ENCODE measurements at regions not wholly inside any gene's neighbourhood (a gene's known extent, or its start where the extent isn't known, plus 50 kb on each side); places are given as distances from the start of the nearest gene placed in this dataset.
"Not testable (repeated sequence)": the region's sequence is repeated elsewhere in the genome, so short reads cannot be mapped to it uniquely, and the experiment has no call there.

DNA sequence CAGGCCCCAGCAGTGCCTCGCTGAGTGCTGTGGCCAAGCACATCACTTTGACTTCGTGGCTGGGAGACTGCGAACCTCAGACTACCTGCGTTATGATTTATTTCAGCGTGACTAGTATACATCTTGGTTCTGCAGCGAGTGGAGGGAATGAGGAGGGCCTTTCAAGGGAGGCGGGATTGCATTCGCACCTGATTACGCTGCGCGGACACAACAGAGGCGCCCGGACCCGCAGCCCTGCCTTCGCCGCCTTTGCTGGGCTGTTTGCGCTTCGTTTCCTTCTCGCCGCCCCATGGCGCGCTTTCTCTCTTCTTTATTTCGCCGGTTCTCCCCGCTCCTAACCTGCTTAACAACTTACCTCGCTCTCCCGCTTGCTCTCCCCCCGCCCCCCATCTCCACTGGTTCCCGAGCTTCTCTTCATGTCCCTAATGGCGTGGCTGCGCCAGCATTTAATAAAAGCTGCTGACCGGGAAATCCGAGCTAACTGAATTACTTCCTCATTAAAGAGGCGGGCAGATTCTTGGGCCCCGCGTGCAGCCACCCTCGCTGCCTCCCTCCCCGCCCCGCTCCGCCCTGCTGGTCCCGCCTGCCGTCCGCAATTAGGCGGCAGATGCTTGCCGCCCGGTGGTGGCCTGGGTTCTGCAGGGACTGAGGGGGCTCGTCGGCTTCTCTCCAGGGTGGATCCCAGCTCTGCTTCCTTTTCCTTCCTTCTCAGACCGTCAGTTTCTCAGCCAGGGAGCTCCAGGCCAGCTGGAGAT lies 257.6 kb upstream of the SDK2 start:
- peak; percentile 33 for DNase-seq

DNA sequence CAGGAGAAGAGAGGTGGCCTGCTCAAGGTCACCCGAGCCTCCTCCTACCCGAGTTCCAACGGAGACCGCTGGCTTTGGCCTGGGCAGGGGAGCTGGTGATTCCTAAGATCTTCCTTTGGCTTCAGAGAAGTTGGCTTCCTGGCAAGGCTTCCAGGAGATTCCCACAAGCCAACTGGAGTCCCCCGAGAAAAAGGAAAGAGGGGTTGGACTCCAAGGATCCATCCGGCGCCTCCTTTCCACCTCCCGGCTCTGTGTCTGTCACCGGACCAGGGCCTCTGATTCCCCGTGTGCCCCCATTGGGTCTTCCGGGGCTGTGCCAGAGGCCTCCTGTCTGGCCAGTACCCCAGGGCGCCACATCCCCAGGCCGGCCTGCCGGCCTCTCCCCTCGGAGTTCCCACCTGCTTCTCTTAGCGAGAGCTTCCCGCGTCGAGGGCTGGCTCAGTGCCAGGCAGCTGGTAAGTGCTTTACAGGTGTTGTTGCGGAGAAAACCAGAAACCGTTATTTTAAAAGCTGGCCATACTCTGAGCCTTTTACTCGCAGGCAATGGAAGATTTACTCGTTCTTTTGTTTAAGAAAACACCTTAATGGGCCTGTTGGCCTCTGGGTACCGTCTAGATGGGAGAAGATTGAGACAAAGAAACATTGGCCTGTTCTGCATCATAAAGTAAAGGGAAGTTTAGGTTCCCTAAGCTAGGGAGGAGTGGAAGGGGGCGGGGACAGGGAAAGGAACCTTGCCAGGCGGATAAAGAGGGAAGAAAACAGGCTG lies 258.4 kb upstream of the SDK2 start:
- DNase-seq = no peak

DNA sequence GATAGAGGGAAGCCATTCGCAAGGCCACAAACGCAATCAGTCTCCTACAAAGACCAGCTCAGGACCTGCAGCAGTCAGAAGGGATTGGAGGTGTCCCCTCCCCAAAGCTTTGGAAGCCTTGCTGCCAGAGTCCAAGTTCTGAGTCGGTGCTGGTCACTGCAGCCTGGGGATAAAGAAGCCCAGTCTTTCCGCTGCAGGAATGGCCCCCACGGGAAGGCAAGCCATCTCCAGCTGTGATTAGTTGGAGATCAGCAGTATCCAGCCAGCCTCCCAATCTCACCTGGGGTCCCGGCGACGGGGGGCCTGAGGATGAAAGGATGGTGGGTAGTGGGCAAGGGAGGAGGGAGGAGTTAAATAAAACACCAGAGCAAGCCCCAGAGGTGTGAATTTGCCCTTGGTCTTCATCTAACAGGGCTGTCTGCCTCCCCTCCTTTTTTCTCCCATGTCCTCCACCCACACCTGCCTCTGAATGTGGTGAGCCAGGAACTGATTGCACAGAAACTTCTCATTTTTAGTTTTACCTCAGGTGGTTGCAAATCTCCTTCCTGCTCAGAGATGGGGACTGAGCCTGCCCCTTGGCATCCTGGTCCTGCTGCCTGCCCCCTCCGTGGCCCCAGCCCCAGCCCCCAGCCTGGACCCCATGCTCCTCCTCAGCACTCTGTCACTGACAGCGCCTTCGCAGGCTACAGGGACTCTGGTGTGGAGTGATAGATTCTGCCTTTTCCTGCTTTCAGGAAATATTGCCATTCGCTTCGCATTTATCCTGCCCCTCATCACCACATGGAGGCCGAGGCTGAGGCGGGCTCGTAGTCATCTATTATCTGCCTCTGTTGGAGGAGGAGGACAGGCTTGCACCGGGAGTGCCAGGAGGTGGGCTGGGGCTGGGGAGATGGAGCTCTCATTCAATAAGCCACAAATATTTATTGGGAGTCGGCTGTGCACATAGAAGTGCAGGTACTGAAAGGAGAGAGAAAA lies 262.9 kb upstream of the SDK2 start:
- DNase-seq = no peak

DNA sequence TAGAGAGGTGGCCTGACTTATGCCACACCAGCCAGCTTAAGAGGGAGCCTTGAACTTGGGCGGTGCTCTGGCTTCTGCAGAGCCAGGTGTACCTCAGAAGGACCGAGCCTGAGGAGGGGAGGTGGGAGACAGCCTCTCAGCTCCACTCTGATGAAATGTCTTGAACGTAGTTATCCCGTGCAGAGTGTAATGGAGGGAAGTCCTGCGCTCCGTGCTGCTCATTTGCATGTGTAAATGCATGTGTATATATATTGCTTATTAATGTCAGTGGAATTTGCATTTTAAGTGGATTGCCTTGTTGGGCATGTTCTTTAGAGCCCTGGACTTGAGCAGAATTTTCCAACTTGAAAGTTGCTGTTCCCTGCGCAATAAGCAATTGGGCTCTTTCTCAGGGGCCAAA lies 264.9 kb upstream of the SDK2 start:
- DNase-seq = no peak

DNA sequence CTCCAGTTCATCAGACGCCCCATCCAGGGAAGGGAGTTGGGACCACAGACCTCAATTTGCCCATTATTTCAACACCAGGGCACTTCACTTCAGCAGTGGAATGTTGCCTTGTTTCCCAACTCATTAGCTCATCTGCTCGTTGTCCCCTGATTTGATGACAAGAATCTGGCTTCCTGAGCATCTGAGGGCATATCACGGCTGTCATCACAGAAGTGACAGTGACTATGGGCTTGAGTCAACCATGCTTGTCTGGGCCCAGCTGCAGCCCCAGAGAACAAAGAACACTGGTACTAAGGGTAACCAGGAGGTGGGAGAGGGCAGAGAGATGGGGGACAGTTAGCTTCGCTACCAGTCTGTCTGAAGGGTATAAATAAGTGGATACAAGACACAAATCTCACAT lies 266.0 kb upstream of the SDK2 start:
- DNase-seq = no peak

DNA sequence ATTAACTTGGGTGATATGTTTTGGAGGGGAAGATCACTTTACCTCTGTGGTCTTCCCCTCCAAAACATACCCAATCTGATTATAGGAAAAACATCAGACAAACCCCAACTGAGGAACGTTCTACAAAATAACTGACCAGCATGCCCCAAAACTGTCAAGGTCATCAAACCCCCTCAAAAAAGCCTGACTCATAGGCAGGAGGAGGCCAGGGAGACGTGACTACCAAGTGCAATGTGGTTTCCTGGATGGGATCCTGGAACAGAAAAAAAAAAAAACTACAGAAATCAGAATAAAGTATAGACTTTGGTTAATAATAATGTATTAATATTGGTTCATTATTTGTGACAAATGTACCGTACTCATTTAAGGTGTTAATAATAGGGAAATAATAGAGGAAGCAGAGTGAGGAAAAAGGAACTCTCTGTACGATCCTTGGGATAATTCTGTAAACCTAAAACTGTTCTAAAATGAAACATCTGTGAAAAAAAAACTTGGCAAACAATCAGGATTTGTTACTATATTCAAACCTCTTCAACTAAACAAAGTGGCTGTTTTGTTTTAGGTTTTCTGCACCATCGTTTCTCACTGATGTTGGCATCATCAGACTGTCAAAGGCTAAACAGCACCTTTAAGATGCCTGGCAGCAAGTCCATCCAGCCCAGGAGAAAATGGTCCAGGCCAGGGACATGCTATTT lies 266.7 kb upstream of the SDK2 start:
- DNase-seq = no peak

DNA sequence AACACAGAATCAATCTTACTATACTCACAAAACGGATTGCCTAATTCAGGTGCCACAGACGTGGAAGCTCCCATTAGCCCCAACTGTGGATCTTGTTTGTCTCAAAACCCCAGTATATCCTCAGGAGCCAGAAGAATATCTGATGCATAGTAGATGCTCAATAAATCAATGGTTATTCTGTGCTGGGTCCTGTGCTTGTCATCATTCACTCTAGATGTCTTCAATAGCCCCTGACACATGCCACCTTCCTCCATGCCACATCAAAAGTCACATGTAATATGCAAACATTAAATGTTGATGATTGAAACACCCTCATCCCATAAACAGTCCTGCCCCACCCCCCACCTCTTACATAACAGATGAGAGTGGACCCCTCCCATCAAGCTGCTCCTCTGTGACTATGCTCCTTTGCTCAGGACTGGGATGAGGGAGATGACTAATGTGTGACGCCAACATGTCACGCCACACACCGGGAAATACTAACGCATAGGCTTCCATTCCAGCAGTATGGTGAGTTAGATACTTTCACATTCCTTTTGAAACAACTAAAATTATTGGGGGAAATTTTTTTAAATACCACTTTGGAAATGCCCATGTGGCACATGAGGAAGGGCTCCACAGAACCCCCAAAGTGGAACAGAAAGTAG lies 267.6 kb upstream of the SDK2 start:
- no peak for DNase-seq

DNA sequence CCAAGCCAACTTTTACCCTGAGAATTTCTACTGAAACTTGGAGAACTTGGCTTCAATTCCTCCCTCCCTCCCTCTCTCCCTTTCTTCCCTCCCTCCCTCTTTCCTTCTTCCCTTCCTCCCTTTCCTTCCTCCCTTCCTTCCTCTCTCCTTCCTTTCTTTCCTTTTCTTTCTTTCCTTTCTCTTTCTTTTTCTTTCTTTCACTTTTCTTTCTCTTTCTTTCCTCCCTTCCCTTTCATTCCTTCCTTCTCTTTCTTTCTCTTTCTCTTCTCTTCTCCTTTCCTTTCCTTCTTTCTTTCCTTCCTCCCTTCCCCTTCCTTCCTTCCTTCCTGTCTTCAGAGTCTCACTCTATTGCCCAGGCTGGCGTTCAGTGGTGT lies 268.1 kb upstream of the SDK2 start:
- no peak for DNase-seq

DNA sequence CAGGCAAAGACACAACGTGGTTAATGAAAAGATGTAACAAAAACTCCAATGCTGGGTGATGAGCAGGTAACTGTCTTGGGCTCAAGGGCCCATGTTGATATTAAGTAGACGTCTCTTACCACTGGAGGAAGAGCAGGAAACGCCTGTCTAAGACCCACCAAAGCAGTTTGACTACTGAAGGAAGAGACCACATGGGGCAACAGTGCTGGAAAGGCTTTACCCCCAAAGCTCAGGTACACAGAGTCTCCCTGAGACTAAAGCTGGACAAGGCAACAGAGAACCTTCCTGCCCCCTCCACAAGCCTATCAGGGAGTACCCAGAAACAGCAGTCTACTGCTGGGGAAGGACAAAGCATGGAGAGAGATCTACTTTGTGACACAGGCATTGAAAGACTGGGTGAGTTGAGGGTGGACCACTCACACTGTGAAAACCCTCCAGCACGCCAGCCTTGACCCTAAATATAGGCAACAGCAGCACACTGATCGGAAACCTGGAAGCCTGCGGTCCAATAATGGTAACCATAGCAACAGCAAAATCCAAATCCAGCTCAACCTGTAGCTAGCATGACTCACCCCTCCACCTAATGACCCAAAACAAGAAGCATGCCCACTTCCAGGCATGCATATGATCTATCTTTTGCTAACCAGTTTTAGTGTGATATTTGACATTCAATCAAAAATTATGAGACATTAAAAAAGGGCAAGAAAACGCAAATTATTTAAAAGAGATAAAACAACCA lies 270.5 kb upstream of the SDK2 start:
- DNase-seq = no peak

DNA sequence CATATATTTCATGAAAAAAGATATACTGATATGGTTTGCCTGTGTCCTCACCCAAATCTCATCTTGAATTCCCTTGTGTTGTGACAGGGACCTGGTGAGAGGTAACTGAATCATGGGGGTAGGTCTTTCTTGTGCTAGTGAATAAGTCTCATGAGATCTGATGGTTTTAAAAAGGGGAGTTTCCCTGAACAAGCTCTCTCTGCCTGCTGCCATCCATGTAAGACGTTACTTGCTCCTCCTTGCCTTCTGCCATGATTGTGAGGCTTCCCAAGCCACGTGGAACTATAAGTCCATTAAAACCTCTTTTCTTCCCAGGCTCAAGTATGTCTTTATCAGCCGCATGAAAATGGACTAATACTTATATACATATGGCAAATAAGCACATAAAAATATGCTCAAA lies 274.8 kb upstream of the SDK2 start:
- not testable (repeated sequence) for DNase-seq

DNA sequence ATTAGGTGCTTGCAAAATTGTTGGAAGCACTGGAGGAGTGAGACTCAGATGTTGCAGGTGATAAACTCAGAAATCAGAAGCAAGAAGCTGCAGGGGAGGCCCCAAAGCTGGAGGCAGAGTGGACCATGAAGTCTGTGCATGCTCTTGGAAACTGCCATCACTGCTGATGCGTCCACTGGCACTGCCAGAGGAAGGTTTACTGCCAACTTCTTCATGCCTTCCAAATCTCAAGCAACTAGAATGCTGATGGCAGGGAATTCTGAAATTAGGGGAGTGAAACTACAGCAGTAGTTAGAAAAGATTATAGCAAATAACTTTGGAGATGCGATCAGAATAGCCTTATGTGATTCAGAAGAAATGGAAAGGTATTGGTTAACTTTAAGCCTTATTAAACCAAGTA lies 277.1 kb upstream of the SDK2 start:
- DNase-seq = no peak

DNA sequence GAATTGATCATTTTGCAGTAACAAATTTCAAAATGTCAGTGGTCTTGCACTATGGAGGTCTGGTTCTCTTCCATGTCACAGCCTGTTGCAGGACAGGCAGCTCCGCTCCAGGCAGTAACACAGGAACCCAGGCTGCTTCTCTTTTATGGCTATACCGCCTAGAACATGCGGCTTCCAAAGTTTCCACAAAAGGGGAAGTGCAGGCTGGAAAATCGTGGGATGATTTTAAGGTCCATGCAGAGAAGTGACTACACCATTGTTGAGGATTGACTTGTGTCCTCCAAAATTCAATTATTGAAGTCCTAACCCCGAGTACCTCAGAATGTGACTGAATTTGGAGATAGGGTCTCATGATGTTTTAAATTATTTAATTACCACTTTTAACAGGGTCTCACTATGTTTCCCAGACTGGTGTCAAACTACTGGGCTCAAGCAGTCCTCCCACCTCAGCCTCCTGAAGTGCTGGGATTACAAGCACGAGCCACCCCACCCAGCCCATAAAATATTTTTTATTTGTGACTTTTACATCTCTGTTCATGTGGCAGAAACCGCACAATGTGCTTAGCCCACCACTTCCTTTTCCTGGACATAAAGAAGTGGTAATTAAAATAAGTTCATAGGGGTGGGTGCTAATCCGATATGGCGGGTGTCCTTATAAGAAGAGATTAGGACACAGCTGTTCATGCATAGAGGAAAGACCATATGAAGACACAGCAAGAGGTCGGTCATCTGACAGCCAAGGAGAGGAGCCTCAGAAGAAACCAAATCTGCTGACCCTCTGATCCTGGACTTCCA lies 279.2 kb upstream of the RPL38 start:
- DNase-seq = no peak

DNA sequence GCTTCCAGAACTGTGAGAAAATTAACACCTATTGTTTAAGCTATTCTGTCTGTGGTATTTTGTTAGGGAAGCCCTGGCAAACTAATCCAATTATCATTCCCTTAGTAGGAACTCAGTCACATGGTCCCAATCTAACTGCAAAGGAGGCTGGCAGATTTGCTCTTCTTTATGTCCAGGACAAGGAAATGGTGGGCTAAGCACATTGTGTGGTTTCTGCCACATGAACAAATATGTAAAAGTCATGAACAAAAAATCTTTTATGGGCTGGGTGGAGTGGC lies 278.6 kb upstream of the RPL38 start:
- no peak for DNase-seq

DNA sequence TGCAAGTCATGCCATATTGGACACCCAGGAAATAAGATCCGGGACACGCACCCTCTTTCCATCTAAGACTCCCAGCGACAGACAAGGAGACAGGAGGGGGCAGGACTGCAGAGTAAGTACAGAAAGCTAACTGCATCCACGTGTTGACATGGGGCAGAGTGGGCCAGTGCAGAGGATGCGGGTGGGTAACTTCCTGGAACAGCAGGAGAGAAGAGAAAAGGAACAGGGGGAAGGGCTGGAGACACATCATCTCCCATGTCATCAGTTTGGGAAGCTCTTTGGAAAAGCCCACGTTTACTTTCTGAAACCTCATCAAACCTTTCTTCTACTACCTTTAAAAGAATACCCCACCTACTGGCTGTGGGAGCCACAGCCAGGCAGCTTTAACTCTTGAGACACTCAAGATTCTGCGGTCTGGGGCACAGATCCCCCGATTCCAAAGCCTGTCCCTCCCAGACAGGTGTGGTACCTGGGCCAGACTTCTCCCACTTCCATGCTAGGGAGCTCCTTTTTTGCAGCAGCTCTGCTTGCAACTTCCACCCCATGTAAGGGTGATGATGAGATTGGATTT lies 273.5 kb upstream of the RPL38 start:
- no peak for DNase-seq

DNA sequence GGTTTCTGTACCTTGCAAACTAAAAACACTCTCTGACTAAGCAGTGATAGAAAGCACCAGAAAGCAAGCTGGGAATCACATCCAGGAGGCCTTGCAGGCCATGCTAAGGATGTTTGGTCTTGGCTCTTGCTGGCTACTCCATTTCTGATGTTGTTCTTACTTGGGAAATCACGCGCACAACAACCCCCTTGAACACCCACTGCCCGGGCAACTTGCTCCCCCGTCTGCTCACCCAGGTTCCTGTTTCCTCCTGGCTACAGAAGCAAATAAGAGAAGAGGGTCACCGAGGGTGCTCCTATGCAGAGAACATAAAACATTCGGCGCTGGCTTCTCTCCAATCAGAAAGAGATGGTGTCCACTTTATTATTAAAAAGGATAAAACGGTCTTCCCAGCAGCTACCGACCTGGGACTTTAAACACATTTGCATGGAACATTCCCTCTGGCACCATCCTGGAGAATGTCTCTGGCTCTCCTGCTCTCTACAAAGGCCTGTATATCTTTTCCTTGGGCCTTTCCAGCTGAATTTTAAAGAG lies 271.2 kb upstream of the RPL38 start:
- DNase-seq = no peak

DNA sequence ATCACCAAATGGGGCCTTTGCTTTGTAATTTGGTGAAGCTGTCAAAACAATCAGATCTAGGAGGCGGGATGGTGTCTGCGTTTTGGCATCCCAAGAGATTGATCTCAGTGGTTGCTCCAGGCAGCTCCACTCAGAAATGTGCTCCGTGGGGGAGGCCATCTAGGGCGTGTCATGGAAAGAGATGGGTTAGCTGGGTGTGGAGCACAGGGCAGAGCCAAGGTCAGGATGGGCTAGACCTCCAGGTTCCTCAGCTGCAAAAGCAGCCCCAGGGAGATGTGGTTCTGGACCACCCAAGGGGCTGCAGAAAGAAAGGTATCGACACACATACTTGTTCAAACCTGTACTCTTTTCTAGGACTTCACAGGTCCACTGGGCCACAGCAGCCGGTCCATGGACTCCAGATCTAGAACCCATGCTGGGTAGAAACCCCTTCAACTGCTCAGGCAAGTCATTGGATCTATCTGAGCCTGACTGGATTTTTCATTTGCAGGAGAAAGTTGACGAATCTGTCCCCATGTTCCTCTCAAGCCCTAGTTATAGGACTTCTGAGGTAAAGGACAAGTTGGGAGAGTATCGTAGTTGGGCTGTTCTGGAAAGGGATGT lies 270.2 kb upstream of the RPL38 start:
- DNase-seq = no peak

DNA sequence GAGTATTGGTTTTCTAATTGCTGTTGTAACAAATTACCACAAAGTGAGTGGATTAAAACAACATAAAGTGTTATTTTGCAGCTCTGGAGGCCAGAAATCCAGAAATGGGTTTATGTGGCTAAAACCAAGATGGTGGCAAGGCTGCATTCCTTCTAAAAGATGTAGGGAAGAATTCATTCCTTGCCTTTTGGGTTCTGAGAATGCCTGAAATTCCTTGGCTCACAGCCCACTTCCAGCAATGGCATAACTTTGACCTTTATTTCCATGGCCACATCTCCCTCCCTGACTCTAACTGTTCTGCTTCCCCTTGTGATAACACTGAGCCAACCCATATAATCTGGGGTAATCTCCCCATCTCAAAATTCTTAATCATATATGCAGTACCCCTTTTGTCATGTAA lies 269.6 kb upstream of the RPL38 start:
- DNase-seq = no peak

DNA sequence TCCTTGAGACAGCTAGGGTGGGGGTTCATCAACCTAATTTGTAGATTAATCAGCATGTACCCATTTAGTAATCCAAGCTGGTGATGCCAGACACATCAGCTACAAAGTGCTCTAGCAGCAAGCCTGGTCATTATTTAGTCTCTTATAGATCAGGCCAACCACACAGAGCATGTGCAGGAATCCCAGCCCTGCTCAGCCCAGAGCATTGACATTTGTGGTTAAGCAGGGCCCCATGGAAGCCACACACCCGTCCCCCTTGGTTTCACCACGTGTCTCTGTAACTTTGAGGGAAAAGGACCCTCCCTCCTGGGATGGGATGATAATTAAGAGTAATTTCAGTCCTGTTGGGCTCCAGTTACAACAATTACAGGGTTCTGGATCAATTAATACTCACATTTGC lies 268.8 kb upstream of the RPL38 start:
- DNase-seq = no peak

DNA sequence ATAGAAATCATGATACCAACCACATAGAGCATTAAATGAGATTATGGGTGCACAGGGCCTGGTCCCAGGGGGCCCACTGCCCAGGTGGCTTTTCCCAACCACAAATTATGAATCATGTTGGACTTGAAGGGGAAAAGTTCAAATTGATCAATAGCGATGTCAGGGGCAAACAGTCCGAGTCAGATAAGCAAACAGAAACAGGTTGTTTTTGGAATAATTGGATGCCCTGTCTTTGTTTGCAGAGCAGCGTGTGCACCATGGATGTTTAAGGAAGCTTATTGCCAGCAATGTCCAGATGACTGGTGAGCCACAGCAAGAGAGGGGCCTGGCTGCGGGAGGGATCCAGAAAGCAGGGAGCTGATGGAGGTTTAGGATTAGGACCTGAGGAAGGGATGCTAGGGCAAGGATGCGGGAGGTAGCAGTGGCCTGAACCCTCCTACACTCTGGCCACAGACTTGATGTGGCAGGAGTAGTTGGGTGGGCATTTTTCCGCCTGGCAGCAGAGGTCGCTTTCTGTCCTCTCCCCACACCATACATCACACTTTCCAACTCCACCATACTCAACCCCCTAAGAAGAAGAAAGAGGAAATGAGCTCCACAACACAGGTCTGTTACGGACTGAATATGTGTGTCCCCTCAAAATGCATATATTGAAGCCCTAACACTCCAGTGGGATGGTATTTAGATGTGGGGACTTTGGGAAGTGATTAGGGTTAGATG lies 266.4 kb upstream of the RPL38 start:
- no peak for DNase-seq

Data from activated T-cell treated with anti-CD3 and anti-CD28 coated beads, Interleukin-2, amount 50 U/mL, for 1 hour (primary cell).